GM19438 (cell line): ENCODE measurements at regions not wholly inside any gene's neighbourhood (a gene's known extent, or its start where the extent isn't known, plus 50 kb on each side); places are given as distances from the start of the nearest gene placed in this dataset.

Experiments
- ATAC-seq: cut with Tn5 transposase; IDR thresholded peaks from one replicate; pipeline ENCODE4 v1.9.1; 2021; ENCODE audit warnings: low read depth; ENCODE audit not compliant: unreplicated experiment

GRCh38 chr1:90100566-90100965 lies 105.7 kb downstream of the ZNF326 start:
- no peak for ATAC-seq

GRCh38 chr1:90092441-90092840 lies 97.5 kb downstream of the ZNF326 start:
- ATAC-seq, result no peak
